Endothelial cell of umbilical vein (primary cell): ENCODE measurements at regions not wholly inside any gene's neighbourhood (a gene's known extent, or its start where the extent isn't known, plus 50 kb on each side); places are given as distances from the start of the nearest gene placed in this dataset.

Experiments used
- EZH2 ChIP-seq: IDR thresholded peaks from 2 replicates; pipeline ENCODE4 v1.6.1; 2012; ENCODE audit warnings: borderline replicate concordance, low read depth, mild to moderate bottlenecking, moderate library complexity, low read length, inconsistent platforms; ENCODE audit not compliant: severe bottlenecking
- GATA2 ChIP-seq: IDR thresholded peaks from 2 replicates; pipeline ENCODE4 v1.7.0; 2011; ENCODE audit warnings: low read depth, mild to moderate bottlenecking, moderate library complexity, mixed read lengths, low read length; ENCODE audit not compliant: insufficient read length, insufficient read depth
- TF ChIP-seq, protein P1 (sequence below), 2 donors: IDR thresholded peaks; 1 replicate in 1 of 2; 2 replicates in 1 of 2; pipeline ENCODE4 v1.5.1; 2011; ENCODE audit warnings: low read length in 2 of 2, mild to moderate bottlenecking in 2 of 2, moderate library complexity in 2 of 2, control low read depth in 1 of 2, inconsistent platforms in 1 of 2, low read depth in 1 of 2; ENCODE audit not compliant: insufficient read depth in 1 of 2; ENCODE audit errors: extremely low read depth in 1 of 2

GRCh38 chr7:37511915-37512314, 63.3 kb upstream of the ELMO1 start:
- TF ChIP-seq GATA2 (no peak), EZH2 (no peak)
- TF ChIP-seq, protein P1, sequence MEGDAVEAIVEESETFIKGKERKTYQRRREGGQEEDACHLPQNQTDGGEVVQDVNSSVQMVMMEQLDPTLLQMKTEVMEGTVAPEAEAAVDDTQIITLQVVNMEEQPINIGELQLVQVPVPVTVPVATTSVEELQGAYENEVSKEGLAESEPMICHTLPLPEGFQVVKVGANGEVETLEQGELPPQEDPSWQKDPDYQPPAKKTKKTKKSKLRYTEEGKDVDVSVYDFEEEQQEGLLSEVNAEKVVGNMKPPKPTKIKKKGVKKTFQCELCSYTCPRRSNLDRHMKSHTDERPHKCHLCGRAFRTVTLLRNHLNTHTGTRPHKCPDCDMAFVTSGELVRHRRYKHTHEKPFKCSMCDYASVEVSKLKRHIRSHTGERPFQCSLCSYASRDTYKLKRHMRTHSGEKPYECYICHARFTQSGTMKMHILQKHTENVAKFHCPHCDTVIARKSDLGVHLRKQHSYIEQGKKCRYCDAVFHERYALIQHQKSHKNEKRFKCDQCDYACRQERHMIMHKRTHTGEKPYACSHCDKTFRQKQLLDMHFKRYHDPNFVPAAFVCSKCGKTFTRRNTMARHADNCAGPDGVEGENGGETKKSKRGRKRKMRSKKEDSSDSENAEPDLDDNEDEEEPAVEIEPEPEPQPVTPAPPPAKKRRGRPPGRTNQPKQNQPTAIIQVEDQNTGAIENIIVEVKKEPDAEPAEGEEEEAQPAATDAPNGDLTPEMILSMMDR (IDR thresholded peaks at IDR 0.05; ENCODE audit: extremely low read depth in 1 of 2, insufficient read depth in 1 of 2, low read depth in 1 of 2, low read length in 2 of 2): no peak
